Mucosa of descending colon (tissue), 3 donors: ENCODE measurements at regions not wholly inside any gene's neighbourhood (a gene's known extent, or its start where the extent isn't known, plus 50 kb on each side); places are given as distances from the start of the nearest gene placed in this dataset.

Experiments
- ATAC-seq: fragments of 200-7000 bp; cut with Tn5 transposase; one replicate; pipeline ENCODE4 v1.9.1; 2020; ENCODE audit warnings: mild to moderate bottlenecking, moderate library complexity
- DNase-seq, 3 donors: peaks; one replicate each; pipeline ENCODE4 v3.0.0-alpha.2; 2020
- H3K36me3 ChIP-seq: fragments of 200-600 bp; one replicate; pipeline ENCODE4 v1.8.0; 2021; ENCODE audit warnings: low read depth, mild to moderate bottlenecking
- H3K4me1 ChIP-seq: fragments of 200-600 bp; one replicate; pipeline ENCODE4 v1.8.0; 2021; ENCODE audit warnings: low read depth, mild to moderate bottlenecking
- H3K4me3 ChIP-seq: fragments of 200-600 bp; one replicate; pipeline ENCODE4 v1.8.0; 2021; ENCODE audit warnings: mild to moderate bottlenecking
- H3K9me3 ChIP-seq: fragments of 200-600 bp; one replicate; pipeline ENCODE4 v1.8.0; 2021; ENCODE audit warnings: mild to moderate bottlenecking
- CTCF ChIP-seq: fragments of 200-600 bp; IDR thresholded peaks from one replicate; pipeline ENCODE4 v1.8.0; 2022; ENCODE audit warnings: antibody characterized with exemption, mild to moderate bottlenecking
- intact Hi-C, 2 donors: fragments of 100-400 bp; cut with DNase I in 1 of 2; cut with micrococcal nuclease in 1 of 2; formaldehyde crosslinking; loops; one replicate each; pipeline versions ENCODE4 v1.11.0 to v1.11.1; 2022; cut with DNase I, micrococcal nuclease
- donor health status: DM: no; HTN: no; CAD: no; lungs with moderate emphysema.
- donor health status: DM: no; HTN: no; CAD: no.
- donor health status: DM: no; HTN: yes; CAD: no.

DNA sequence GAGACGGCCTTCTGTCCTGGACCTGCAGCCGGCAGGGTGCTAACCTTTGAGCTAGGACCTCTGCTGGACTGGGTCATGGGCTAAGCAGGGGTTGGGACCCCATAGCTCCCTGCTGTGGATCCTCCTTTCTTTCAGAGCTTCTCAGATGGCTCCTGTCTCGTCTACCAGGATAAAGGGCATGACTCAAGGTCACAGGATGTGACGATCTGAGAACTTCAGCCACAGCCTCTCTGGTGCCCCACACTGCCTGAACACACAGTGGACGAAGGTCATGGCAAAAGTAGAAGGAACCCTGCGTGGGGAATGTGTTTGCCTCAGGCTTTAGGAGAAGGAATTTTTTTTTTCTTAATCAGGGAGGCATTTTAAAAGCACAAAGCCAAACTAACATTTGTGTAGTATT is 196.7 kb downstream of the TRIM29 start:
- no peak for DNase-seq
- TF ChIP-seq CTCF: no peak
- H3K4me1 ChIP-seq: no peaks in the 10 kb centered on the region
- no peaks in the 10 kb centered on the region for H3K36me3 ChIP-seq
- intact Hi-C loops: no loop called here
- H3K4me3 ChIP-seq: no peak overlapping the region
- H3K9me3 ChIP-seq: no peaks in the 10 kb centered on the region
- no peak for ATAC-seq

DNA sequence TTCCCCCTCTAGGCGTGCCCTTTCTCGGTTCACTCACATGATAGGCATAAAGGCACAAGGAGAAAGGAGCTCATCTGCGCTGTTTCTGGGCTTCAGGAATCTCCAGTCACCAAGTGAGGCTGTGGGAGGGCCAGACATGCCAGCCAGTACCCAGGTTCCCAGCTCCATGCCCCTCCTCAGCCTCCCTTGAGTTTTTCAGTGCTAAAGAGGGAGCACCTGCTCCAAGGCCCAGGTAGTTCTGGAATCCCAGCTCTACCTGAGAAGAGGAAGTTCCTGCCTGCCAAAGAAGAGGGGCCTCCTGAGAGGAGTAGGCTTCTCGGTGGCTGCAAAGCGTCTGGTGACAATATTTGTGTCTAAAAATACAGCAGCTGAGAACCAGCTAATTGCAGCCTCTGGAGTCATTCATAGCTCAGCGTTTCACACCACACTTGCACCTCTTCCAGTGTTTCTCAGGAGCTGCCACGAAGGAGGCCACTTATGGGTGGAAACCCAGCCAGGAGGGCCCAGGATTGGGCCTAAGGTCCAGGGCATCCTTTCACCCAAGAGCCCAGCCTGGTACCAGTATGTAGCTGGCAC is 197.4 kb downstream of the TRIM29 start:
- no peak for DNase-seq
- no peak for ATAC-seq
- no peaks in the 10 kb centered on the region for H3K9me3 ChIP-seq
- H3K36me3 ChIP-seq: no peaks in the 10 kb centered on the region
- H3K4me3 ChIP-seq: no peak overlapping the region
- TF ChIP-seq CTCF: no peak
- H3K4me1 ChIP-seq: no peaks in the 10 kb centered on the region
- intact Hi-C loops: no loop called here

GRCh38 chr11:119937412-119937811 is 200.5 kb downstream of the TRIM29 start:
- Histone ChIP-seq H3K36me3 (no peaks in the 10 kb centered on the region), H3K9me3 (no peaks in the 10 kb centered on the region), H3K4me1 (no peaks in the 10 kb centered on the region), H3K4me3 (no peak overlapping the region)
- TF ChIP-seq CTCF: no peak
- ATAC-seq (no peak), DNase-seq (no peak)
- intact Hi-C loops: no loop called here

DNA sequence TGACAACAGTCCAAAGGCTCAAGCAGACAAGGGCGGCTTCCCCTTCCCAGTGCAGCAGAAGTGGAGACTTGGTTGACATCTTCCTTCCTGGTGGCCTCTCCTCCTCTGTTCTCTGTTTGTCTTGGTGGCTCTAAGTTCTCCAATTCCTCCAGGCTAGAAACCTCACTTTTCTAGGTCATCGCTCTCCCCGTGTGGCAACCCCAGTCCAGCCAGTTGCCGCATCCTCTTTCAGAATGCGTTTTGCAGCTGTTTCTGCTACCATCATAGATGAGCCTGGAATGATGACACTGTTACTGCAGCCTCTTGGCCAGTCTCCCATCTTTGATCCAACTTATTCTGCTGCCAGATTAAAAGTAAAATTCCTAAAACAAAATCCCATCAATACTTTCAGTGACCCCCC is 201.5 kb downstream of the TRIM29 start:
- H3K4me3 ChIP-seq: no peak overlapping the region
- no peak for DNase-seq
- no peak for ATAC-seq
- H3K4me1 ChIP-seq: no peaks in the 10 kb centered on the region
- intact Hi-C loops: no loop called here
- H3K9me3 ChIP-seq: no peaks in the 10 kb centered on the region
- TF ChIP-seq CTCF: no peak
- no peaks in the 10 kb centered on the region for H3K36me3 ChIP-seq

GRCh38 chr11:119935349-119935925 is 202.5 kb downstream of the TRIM29 start:
- H3K4me3 ChIP-seq: no peak overlapping the region
- no peaks in the 10 kb centered on the region for H3K36me3 ChIP-seq
- ATAC-seq (no peak), DNase-seq (no peak)
- intact Hi-C loops: no loop called here
- no peaks in the 10 kb centered on the region for H3K9me3 ChIP-seq
- H3K4me1 ChIP-seq: no peaks in the 10 kb centered on the region
- TF ChIP-seq CTCF: no peak

GRCh38 chr11:119934866-119935265 is 203.0 kb downstream of the TRIM29 start:
- no peak for ATAC-seq
- no peaks in the 10 kb centered on the region for H3K36me3 ChIP-seq
- no peak overlapping the region for H3K4me3 ChIP-seq

More at GRCh38 chr11:119934866-119935265, 203.0 kb downstream of the TRIM29 start:
- H3K9me3 ChIP-seq: no peaks in the 10 kb centered on the region
- no peaks in the 10 kb centered on the region for H3K4me1 ChIP-seq
- TF ChIP-seq CTCF: no peak
- intact Hi-C loops: no loop called here
- DNase-seq: no peak
